Medulla oblongata (tissue), 1 donor: ENCODE measurements at regions not wholly inside any gene's neighbourhood (a gene's known extent, or its start where the extent isn't known, plus 50 kb on each side); places are given as distances from the start of the nearest gene placed in this dataset.
"Not testable (repeated sequence)": the region's sequence is repeated elsewhere in the genome, so short reads cannot be mapped to it uniquely, and the experiment has no call there.

Experiments
- DNase-seq: peaks from one replicate; pipeline ENCODE4 v3.0.0-alpha.2; 2015; ENCODE audit errors: extremely low spot score

- no peak for DNase-seq
Observed at GRCh38 chr4:110424144-110424543, 51.8 kb upstream of the ENPEP start.

GRCh38 chr4:110418641-110419040, 57.3 kb upstream of the ENPEP start:
- no peak for DNase-seq

GRCh38 chr4:110417136-110417535, 58.8 kb upstream of the ENPEP start:
- DNase-seq = no peak

GRCh38 chr4:110415478-110415877, 60.5 kb upstream of the ENPEP start:
- DNase-seq = no peak

GRCh38 chr4:110415041-110415440, 60.9 kb upstream of the ENPEP start:
- no peak for DNase-seq

GRCh38 chr4:110414561-110414920, 61.4 kb upstream of the ENPEP start:
- no peak for DNase-seq

GRCh38 chr4:110413807-110414560, 62.0 kb upstream of the ENPEP start:
- not testable (repeated sequence) for DNase-seq

GRCh38 chr4:110412354-110413065, 63.4 kb upstream of the ENPEP start:
- DNase-seq = no peak

GRCh38 chr4:110411574-110412011, 64.4 kb upstream of the ENPEP start:
- no peak for DNase-seq

- not testable (repeated sequence) for DNase-seq
Observed at GRCh38 chr4:110410853-110411573, 64.9 kb upstream of the ENPEP start.

- no peak for DNase-seq
Observed at GRCh38 chr4:110400086-110400485, 75.9 kb upstream of the ENPEP start.

GRCh38 chr4:110399046-110399445, 76.9 kb upstream of the ENPEP start:
- DNase-seq = not testable (repeated sequence)

GRCh38 chr4:110396963-110397362, 79.0 kb upstream of the ENPEP start:
- no peak for DNase-seq

- DNase-seq = no peak
Observed at GRCh38 chr4:110395421-110395820, 80.5 kb upstream of the ENPEP start.

GRCh38 chr4:110394871-110395270, 81.1 kb upstream of the ENPEP start:
- DNase-seq = no peak

GRCh38 chr4:110381784-110382183, 94.2 kb upstream of the ENPEP start:
- DNase-seq = no peak

GRCh38 chr4:110372485-110372884, 103.5 kb upstream of the ENPEP start:
- DNase-seq = no peak

GRCh38 chr4:110371016-110371770, 104.8 kb upstream of the ENPEP start:
- DNase-seq = no peak

- no peak for DNase-seq
Observed at GRCh38 chr4:110368409-110368808, 107.5 kb upstream of the ENPEP start.

- no peak for DNase-seq
Observed at GRCh38 chr4:110367156-110367555, 108.8 kb upstream of the ENPEP start.

GRCh38 chr4:110365761-110366160, 110.2 kb upstream of the ENPEP start:
- DNase-seq = no peak
